Peyer's patch (tissue), 4 donors: ENCODE measurements at regions not wholly inside any gene's neighbourhood (a gene's known extent, or its start where the extent isn't known, plus 50 kb on each side); places are given as distances from the start of the nearest gene placed in this dataset.

ENCODE experiments used
- POLR2A ChIP-seq, 2 donors: fragments of 450-650 bp; IDR thresholded peaks; one replicate each; pipeline ENCODE4 v1.5.1; 2017; ENCODE audit warnings: antibody characterized with exemption in 2 of 2, mild to moderate bottlenecking in 2 of 2, moderate library complexity in 2 of 2
- TF ChIP-seq, protein P1 (sequence below), 6 experiments: fragments of 450-650 bp in 4 of 6; fragments of 200-600 bp in 2 of 6; sonication (generic) in 1 of 6; IDR thresholded peaks; one replicate each; pipeline ENCODE4 v1.5.1; 2017 to 2019; ENCODE audit warnings: antibody characterized with exemption in 6 of 6, mild to moderate bottlenecking in 3 of 6, moderate library complexity in 1 of 6

DNA sequence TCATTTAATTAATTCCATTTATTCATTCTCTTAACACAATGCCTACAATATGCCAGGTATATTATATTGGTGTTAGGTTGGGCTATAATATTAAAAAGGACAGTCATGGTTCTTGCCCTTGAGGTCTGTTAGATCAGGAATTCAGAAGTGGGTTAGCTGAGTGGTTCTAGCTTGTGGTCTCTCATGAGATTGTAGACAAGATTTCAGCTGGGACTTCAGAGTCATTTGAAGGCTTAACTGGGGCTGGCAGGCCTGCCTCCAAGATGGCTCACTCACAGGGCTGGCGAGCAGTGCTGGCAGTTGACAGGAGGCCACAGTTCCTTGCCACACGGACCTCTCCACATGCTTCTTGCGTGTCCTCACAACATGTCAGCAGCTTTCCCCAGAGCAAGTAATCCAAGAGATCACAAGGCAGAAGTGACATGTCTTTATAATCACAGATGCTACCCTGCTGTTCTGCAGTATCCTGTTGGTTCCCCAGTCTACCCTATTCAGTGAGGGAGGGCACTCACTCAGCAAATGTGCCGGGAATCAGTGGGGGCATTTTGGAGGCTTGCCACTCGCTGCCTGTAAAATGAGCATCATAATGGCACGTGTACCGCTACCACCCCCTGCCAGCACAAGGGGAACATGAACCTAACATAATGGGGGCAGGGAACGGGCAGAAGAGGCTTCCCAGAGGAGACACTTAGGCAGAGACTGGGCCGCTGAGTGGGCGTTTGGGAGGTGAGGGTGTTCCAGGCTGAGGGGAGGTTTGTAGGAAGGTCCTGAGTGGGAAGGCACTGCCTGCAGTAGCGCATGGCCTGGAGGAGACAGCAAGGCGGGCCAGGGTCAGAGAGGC, 70.0 kb downstream of the EXOSC2 start:
- TF ChIP-seq, protein P1, sequence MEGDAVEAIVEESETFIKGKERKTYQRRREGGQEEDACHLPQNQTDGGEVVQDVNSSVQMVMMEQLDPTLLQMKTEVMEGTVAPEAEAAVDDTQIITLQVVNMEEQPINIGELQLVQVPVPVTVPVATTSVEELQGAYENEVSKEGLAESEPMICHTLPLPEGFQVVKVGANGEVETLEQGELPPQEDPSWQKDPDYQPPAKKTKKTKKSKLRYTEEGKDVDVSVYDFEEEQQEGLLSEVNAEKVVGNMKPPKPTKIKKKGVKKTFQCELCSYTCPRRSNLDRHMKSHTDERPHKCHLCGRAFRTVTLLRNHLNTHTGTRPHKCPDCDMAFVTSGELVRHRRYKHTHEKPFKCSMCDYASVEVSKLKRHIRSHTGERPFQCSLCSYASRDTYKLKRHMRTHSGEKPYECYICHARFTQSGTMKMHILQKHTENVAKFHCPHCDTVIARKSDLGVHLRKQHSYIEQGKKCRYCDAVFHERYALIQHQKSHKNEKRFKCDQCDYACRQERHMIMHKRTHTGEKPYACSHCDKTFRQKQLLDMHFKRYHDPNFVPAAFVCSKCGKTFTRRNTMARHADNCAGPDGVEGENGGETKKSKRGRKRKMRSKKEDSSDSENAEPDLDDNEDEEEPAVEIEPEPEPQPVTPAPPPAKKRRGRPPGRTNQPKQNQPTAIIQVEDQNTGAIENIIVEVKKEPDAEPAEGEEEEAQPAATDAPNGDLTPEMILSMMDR (IDR thresholded peaks at IDR 0.05) = no peak
- no peak for TF ChIP-seq POLR2A (IDR thresholded peaks at IDR 0.05)
